HAP-1 (cell line): ENCODE measurements at regions not wholly inside any gene's neighbourhood (a gene's known extent, or its start where the extent isn't known, plus 50 kb on each side); places are given as distances from the start of the nearest gene placed in this dataset.
A peak's percentile ranks its signal among the peaks of the same experiment; 100 is the strongest.

ENCODE experiments used
- DNase-seq, 2 experiments: peaks; one replicate each; pipeline ENCODE4 v3.0.0-alpha.2; 2016 to 2020; ENCODE audit warnings: low spot score in 2 of 2
- H3K27me3 ChIP-seq: fragments of 250-450 bp; sonication (Bioruptor Pico); 2 replicates; pipeline ENCODE4 v1.5.1; 2020; ENCODE audit warnings: low read depth, mild to moderate bottlenecking, moderate library complexity
- H3K36me3 ChIP-seq: fragments of 250-450 bp; sonication (Bioruptor Pico); replicated peaks from 2 replicates; pipeline ENCODE4 v1.5.1; 2020; ENCODE audit warnings: mild to moderate bottlenecking
- H3K4me1 ChIP-seq: fragments of 250-450 bp; sonication (Bioruptor Pico); 2 replicates; pipeline ENCODE4 v1.5.1; 2020; ENCODE audit warnings: mild to moderate bottlenecking
- H3K4me3 ChIP-seq: fragments of 250-450 bp; sonication (Bioruptor Pico); 2 replicates; pipeline ENCODE4 v1.5.1; 2020; ENCODE audit warnings: mild to moderate bottlenecking, moderate library complexity
- H3K9me3 ChIP-seq: fragments of 250-450 bp; sonication (Bioruptor Pico); 2 replicates; pipeline ENCODE4 v1.5.1; 2020; ENCODE audit warnings: mild to moderate bottlenecking, moderate library complexity
- in situ Hi-C: fragments of 300-500 bp; cut with MboI; formaldehyde crosslinking; loops from 3 replicates; pipeline ENCODE4 v1.14.3; 2020; ENCODE audit warnings: low sequenced_read_pairs, inconsistent platforms, mixed read lengths

- no peak overlapping the region for H3K4me3 ChIP-seq
- no peaks in the 10 kb centered on the region for H3K36me3 ChIP-seq
- peaks cover 26% of the 10 kb centered on the region for H3K4me1 ChIP-seq
- DNase-seq: no peak
- no peaks in the 10 kb centered on the region for H3K9me3 ChIP-seq
- in situ Hi-C loops: no loop called here
- no peaks in the 10 kb centered on the region for H3K27me3 ChIP-seq
These were observed 79.7 kb upstream of the CDH6 start for GRCh38 chr5:31113666-31114350.

GRCh38 chr5:31113101-31113500 lies 80.4 kb upstream of the CDH6 start:
- Histone ChIP-seq H3K4me3 (no peak overlapping the region), H3K4me1 (peaks cover 26% of the 10 kb centered on the region), H3K9me3 (no peaks in the 10 kb centered on the region), H3K36me3 (no peaks in the 10 kb centered on the region), H3K27me3 (no peaks in the 10 kb centered on the region)
- in situ Hi-C loops: no loop called here
- DNase-seq: no peak

GRCh38 chr5:31107091-31107518 lies 86.4 kb upstream of the CDH6 start:
- no peaks in the 10 kb centered on the region for H3K9me3 ChIP-seq
- peaks cover 56% of the 10 kb centered on the region for H3K4me1 ChIP-seq
- in situ Hi-C loops: no loop called here
- H3K27me3 ChIP-seq: no peaks in the 10 kb centered on the region
- no peaks in the 10 kb centered on the region for H3K36me3 ChIP-seq
- no peak overlapping the region for H3K4me3 ChIP-seq
- peak in 1 of 2 experiments; percentile 69 for DNase-seq

- Histone ChIP-seq H3K27me3 (no peaks in the 10 kb centered on the region), H3K36me3 (no peaks in the 10 kb centered on the region), H3K4me1 (peaks cover 54% of the 10 kb centered on the region), H3K9me3 (no peaks in the 10 kb centered on the region), H3K4me3 (no peak overlapping the region)
- no peak for DNase-seq
- in situ Hi-C loops: no loop called here
These were observed 86.8 kb upstream of the CDH6 start for GRCh38 chr5:31106691-31107090.

GRCh38 chr5:31106278-31106677 lies 87.2 kb upstream of the CDH6 start:
- Histone ChIP-seq H3K9me3 (no peaks in the 10 kb centered on the region), H3K4me1 (peaks cover 54% of the 10 kb centered on the region), H3K27me3 (no peaks in the 10 kb centered on the region), H3K4me3 (no peak overlapping the region), H3K36me3 (no peaks in the 10 kb centered on the region)
- peak; percentile 20 to 84 for DNase-seq
- in situ Hi-C loops: no loop called here

GRCh38 chr5:31104775-31105174 lies 88.7 kb upstream of the CDH6 start:
- H3K27me3 ChIP-seq: no peaks in the 10 kb centered on the region
- in situ Hi-C loops: no loop called here
- H3K9me3 ChIP-seq: no peaks in the 10 kb centered on the region
- H3K36me3 ChIP-seq: no peaks in the 10 kb centered on the region
- peaks cover 54% of the 10 kb centered on the region for H3K4me1 ChIP-seq
- H3K4me3 ChIP-seq: no peak overlapping the region
- DNase-seq: no peak

- Histone ChIP-seq H3K4me3 (no peak overlapping the region), H3K9me3 (no peaks in the 10 kb centered on the region), H3K36me3 (no peaks in the 10 kb centered on the region; the same call in 1 of the 2 replicates), H3K4me1 (peaks cover 33% of the 10 kb centered on the region), H3K27me3 (no peaks in the 10 kb centered on the region)
- in situ Hi-C loops: no loop called here
- no peak for DNase-seq
These were observed 92.6 kb upstream of the CDH6 start for GRCh38 chr5:31100781-31101310.

GRCh38 chr5:31100047-31100575 lies 93.4 kb upstream of the CDH6 start:
- no peaks in the 10 kb centered on the region for H3K27me3 ChIP-seq
- no peaks in the 10 kb centered on the region; the same call in 1 of the 2 replicates for H3K36me3 ChIP-seq
- peaks cover 26% of the 10 kb centered on the region for H3K4me1 ChIP-seq
- no peak overlapping the region for H3K4me3 ChIP-seq
- DNase-seq: no peak
- no peaks in the 10 kb centered on the region for H3K9me3 ChIP-seq
- in situ Hi-C loops: no loop called here

- in situ Hi-C loops: no loop called here
- no peaks in the 10 kb centered on the region for H3K9me3 ChIP-seq
- H3K27me3 ChIP-seq: no peaks in the 10 kb centered on the region
These were observed 94.7 kb upstream of the CDH6 start for GRCh38 chr5:31098811-31099210.

GRCh38 chr5:31097851-31098250 lies 95.6 kb upstream of the CDH6 start:
- in situ Hi-C loops: no loop called here
- DNase-seq: no peak
- peaks cover 6% of the 10 kb centered on the region for H3K4me1 ChIP-seq
- H3K9me3 ChIP-seq: no peaks in the 10 kb centered on the region
- H3K36me3 ChIP-seq: no peaks in the 10 kb centered on the region; the same call in 1 of the 2 replicates
- no peaks in the 10 kb centered on the region for H3K27me3 ChIP-seq
- H3K4me3 ChIP-seq: no peak overlapping the region

More at GRCh38 chr5:31098811-31099210, 94.7 kb upstream of the CDH6 start:
- no peak overlapping the region for H3K4me3 ChIP-seq
- H3K36me3 ChIP-seq: no peaks in the 10 kb centered on the region; the same call in 1 of the 2 replicates
- peaks cover 15% of the 10 kb centered on the region for H3K4me1 ChIP-seq
- no peak for DNase-seq

- H3K27me3 ChIP-seq: no peaks in the 10 kb centered on the region
- no peak overlapping the region for H3K4me3 ChIP-seq
- no peaks in the 10 kb centered on the region for H3K4me1 ChIP-seq
- in situ Hi-C loops: no loop called here
- no peaks in the 10 kb centered on the region for H3K9me3 ChIP-seq
- no peak for DNase-seq
- no peaks in the 10 kb centered on the region; the same call in 1 of the 2 replicates for H3K36me3 ChIP-seq
These were observed 97.1 kb upstream of the CDH6 start for GRCh38 chr5:31096238-31096865.

GRCh38 chr5:31095796-31096195 lies 97.7 kb upstream of the CDH6 start:
- H3K4me3 ChIP-seq: no peak overlapping the region
- no peak for DNase-seq
- in situ Hi-C loops: no loop called here
- no peaks in the 10 kb centered on the region; the same call in 1 of the 2 replicates for H3K36me3 ChIP-seq
- no peaks in the 10 kb centered on the region for H3K4me1 ChIP-seq
- H3K9me3 ChIP-seq: no peaks in the 10 kb centered on the region
- H3K27me3 ChIP-seq: no peaks in the 10 kb centered on the region

GRCh38 chr5:31091501-31091900 lies 102.0 kb upstream of the CDH6 start:
- Histone ChIP-seq H3K4me3 (no peak overlapping the region), H3K36me3 (no peaks in the 10 kb centered on the region), H3K9me3 (no peaks in the 10 kb centered on the region), H3K4me1 (no peaks in the 10 kb centered on the region), H3K27me3 (no peaks in the 10 kb centered on the region)
- DNase-seq: no peak
- in situ Hi-C loops: no loop called here

GRCh38 chr5:31090467-31090866 lies 103.0 kb upstream of the CDH6 start:
- Histone ChIP-seq H3K9me3 (no peaks in the 10 kb centered on the region), H3K4me1 (no peaks in the 10 kb centered on the region), H3K36me3 (no peaks in the 10 kb centered on the region), H3K27me3 (no peaks in the 10 kb centered on the region), H3K4me3 (no peak overlapping the region)
- in situ Hi-C loops: no loop called here
- DNase-seq: no peak
